Neutrophil (primary cell): ENCODE measurements at regions not wholly inside any gene's neighbourhood (a gene's known extent, or its start where the extent isn't known, plus 50 kb on each side); places are given as distances from the start of the nearest gene placed in this dataset.

Experiments used
- H3K27ac ChIP-seq: fragments of 200-600 bp; sonication (generic); 2 replicates; pipeline ENCODE4 v1.5.1; 2016; ENCODE audit warnings: mild to moderate bottlenecking, moderate library complexity
- H3K27me3 ChIP-seq: fragments of 200-600 bp; sonication (generic); 2 replicates; pipeline ENCODE4 v1.6.0; 2016; ENCODE audit warnings: mild to moderate bottlenecking
- H3K36me3 ChIP-seq: fragments of 200-600 bp; sonication (generic); 2 replicates; pipeline ENCODE4 v1.5.1; 2017
- H3K4me1 ChIP-seq, 2 experiments: fragments of 200-600 bp in 1 of 2; sonication (generic) in 1 of 2; 1 replicate in 1 of 2; 2 replicates in 1 of 2; pipeline versions ENCODE4 v1.5.1 to v1.6.1; 2013 to 2016; ENCODE audit warnings: low read depth in 1 of 2, low read length in 1 of 2, mild to moderate bottlenecking in 1 of 2, moderate library complexity in 1 of 2; ENCODE audit not compliant: control insufficient read depth in 1 of 2, insufficient read depth in 1 of 2
- H3K4me3 ChIP-seq, 2 experiments: fragments of 200-600 bp in 1 of 2; sonication (generic) in 1 of 2; 1 replicate in 1 of 2; 2 replicates in 1 of 2; pipeline ENCODE4 v1.5.1; 2013 to 2016; ENCODE audit warnings: low read depth in 1 of 2, low read length in 1 of 2, mild to moderate bottlenecking in 1 of 2, moderate library complexity in 1 of 2
- H3K9me3 ChIP-seq: fragments of 200-600 bp; sonication (generic); 2 replicates; pipeline ENCODE4 v1.5.1; 2016
- CTCF ChIP-seq: fragments of 200-600 bp; sonication (generic); IDR thresholded peaks from 2 replicates; pipeline ENCODE4 v1.5.1; 2016; ENCODE audit warnings: antibody characterized with exemption

DNA sequence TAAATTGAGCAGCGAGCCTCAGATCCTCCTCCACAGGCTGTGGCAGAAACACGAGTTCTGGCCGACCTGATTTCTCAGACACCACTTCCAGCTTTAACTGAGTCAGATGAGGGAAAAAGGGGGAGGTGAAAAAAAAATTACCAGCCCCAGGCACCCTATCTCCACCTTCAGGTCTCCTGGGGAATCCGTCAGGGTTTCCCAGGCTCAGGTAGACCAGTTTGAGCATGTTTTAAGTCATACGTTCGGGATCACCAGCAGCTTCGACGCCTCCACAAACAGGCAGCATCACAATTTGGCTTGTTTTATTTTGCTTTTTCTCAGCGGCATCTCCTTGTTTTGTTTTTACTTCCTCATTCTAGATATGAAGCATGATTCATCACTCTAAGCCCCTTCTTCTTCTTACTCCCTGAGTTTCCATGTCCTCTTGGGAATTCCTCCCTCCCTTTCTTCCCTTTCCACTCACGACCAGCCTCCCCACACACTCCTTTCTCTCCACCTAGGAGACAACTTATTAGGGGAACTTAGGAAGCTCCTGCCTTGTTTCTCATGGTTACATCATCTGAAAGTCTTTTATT is 190.1 kb downstream of the ZNF621 start:
- Histone ChIP-seq H3K36me3 (no peaks in the 10 kb centered on the region), H3K27ac (no peak overlapping the region), H3K9me3 (no peaks in the 10 kb centered on the region), H3K27me3 (no peaks in the 10 kb centered on the region), H3K4me3 (no peak overlapping the region), H3K4me1 (no peaks in the 10 kb centered on the region)
- no peak for TF ChIP-seq CTCF

GRCh38 chr3:40715551-40715950 is 190.8 kb downstream of the ZNF621 start:
- no peaks in the 10 kb centered on the region for H3K4me1 ChIP-seq
- no peak for TF ChIP-seq CTCF
- no peaks in the 10 kb centered on the region for H3K27me3 ChIP-seq
- no peak overlapping the region for H3K27ac ChIP-seq
- no peak overlapping the region for H3K4me3 ChIP-seq
- no peaks in the 10 kb centered on the region for H3K36me3 ChIP-seq
- H3K9me3 ChIP-seq: no peaks in the 10 kb centered on the region

- Histone ChIP-seq H3K27ac (no peak overlapping the region), H3K4me1 (no peaks in the 10 kb centered on the region), H3K9me3 (no peaks in the 10 kb centered on the region), H3K36me3 (no peaks in the 10 kb centered on the region), H3K4me3 (no peak overlapping the region), H3K27me3 (no peaks in the 10 kb centered on the region)
- TF ChIP-seq CTCF: no peak
Observed at GRCh38 chr3:40717471-40717870, 192.7 kb downstream of the ZNF621 start.

DNA sequence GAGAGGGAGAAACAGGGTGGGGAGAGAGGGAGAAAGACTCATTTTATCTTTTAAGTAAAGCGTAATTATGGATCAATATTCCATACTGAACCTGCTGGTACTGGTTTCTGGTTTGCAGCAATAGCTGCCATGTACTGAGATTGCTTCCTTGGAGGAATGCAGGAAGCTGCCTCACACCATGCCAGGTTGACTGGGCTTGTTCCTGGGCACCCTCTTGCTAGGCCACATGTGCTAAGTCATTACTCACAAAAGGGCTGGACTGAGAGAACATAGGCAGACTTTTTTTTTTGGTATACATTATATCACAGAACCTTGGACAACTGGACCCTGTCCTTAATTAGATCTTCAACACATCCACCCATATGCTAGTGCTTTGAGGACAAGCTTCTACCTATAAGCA is 193.4 kb downstream of the ZNF621 start:
- H3K36me3 ChIP-seq: no peaks in the 10 kb centered on the region
- TF ChIP-seq CTCF: no peak
- H3K27ac ChIP-seq: no peak overlapping the region
- H3K9me3 ChIP-seq: no peaks in the 10 kb centered on the region
- no peaks in the 10 kb centered on the region for H3K27me3 ChIP-seq
- H3K4me1 ChIP-seq: no peaks in the 10 kb centered on the region
- no peak overlapping the region for H3K4me3 ChIP-seq

DNA sequence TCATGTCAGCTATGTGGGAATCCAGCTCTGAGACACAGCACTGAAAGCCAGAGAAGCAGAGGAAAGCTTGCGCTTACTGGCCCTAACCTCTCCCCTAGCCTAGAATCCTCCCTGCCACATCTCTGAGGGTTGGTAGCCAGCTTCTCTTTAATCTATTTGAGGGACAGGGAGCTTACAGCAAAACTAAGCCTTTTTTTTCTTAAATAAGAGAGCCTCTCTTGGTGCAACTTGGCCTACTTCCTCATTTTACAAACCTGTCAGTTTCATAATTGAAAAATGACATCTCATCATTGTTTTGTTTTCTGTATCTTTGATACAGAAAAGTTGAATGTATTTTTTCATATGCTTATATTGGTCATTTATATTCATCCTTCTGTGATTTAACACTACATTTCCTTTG is 193.9 kb downstream of the ZNF621 start:
- no peak overlapping the region for H3K27ac ChIP-seq
- H3K4me1 ChIP-seq: no peaks in the 10 kb centered on the region
- no peaks in the 10 kb centered on the region for H3K36me3 ChIP-seq
- H3K4me3 ChIP-seq: no peak overlapping the region
- no peaks in the 10 kb centered on the region for H3K9me3 ChIP-seq
- no peaks in the 10 kb centered on the region for H3K27me3 ChIP-seq
- no peak for TF ChIP-seq CTCF
